ENCODE measurements at regions not wholly inside any gene's neighbourhood (a gene's known extent, or its start where the extent isn't known, plus 50 kb on each side); places are given as distances from the start of the nearest gene placed in this dataset.

- TF ChIP-seq CTCF (IDR thresholded peaks at IDR 0.05) (no peak), POLR2A (IDR thresholded peaks at IDR 0.05) (no peak), POLR2AphosphoS5 (IDR thresholded peaks at IDR 0.05) (no peak)
These were observed 59.0 kb upstream of the VCX3B start for GRCh38 chrX:8405631-8406030.

All from breast epithelium (tissue), 3 donors.